Bronchial epithelial cell (primary cell): ENCODE measurements at regions not wholly inside any gene's neighbourhood (a gene's known extent, or its start where the extent isn't known, plus 50 kb on each side); places are given as distances from the start of the nearest gene placed in this dataset.
"Not testable (repeated sequence)": the region's sequence is repeated elsewhere in the genome, so short reads cannot be mapped to it uniquely, and the experiment has no call there.

Experiments
- DNase-seq: peaks from one replicate; pipeline ENCODE4 v3.0.0-alpha.2; 2010; ENCODE audit warnings: low read depth
- FAIRE-seq: peaks from 2 replicates; lab custom pipeline; 2011; peaks lifted over from hg19 to GRCh38; lab: Jason Lieb, UNC
- H3K27me3 ChIP-seq: 2 replicates; pipeline ENCODE4 v1.5.1; 2011; ENCODE audit warnings: low read length; ENCODE audit not compliant: control insufficient read depth, insufficient read depth
- H3K36me3 ChIP-seq: 2 replicates; pipeline ENCODE4 v1.5.1; 2011; ENCODE audit warnings: low read length; ENCODE audit not compliant: control insufficient read depth, insufficient read depth
- H3K4me3 ChIP-seq: 2 replicates; pipeline ENCODE4 v1.5.1; 2011; ENCODE audit warnings: mild to moderate bottlenecking, low read depth, low read length, control low read depth
- TF ChIP-seq, protein P1 (sequence below): IDR thresholded peaks from 2 replicates; pipeline ENCODE4 v1.5.1; 2011; ENCODE audit warnings: mild to moderate bottlenecking, moderate library complexity, low read length, control low read depth, inconsistent platforms; ENCODE audit not compliant: insufficient read depth, severe bottlenecking

DNA sequence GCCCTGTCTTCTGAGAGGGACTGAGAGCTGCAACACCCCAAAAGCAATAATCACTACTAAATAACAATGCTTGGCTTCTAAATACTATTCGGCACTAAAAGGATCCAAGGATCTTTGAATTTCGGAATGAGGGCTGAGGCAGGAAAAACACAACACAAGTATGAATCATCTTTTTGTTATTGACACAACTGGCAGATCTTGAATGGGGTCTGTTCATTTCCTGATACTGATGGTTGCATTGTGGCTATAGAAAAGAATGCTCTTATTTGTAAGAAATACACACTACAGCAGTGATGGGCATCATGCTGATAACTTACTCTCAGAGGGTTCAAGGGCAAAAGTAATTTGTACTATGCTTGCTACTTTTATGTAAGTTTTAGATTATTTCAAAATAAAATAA lies 149.2 kb upstream of the PLD5 start:
- Histone ChIP-seq H3K4me3 (no peak overlapping the region), H3K27me3 (no peaks in the 10 kb centered on the region), H3K36me3 (no peaks in the 10 kb centered on the region)
- FAIRE-seq (no peak), DNase-seq (no peak)
- TF ChIP-seq, protein P1, sequence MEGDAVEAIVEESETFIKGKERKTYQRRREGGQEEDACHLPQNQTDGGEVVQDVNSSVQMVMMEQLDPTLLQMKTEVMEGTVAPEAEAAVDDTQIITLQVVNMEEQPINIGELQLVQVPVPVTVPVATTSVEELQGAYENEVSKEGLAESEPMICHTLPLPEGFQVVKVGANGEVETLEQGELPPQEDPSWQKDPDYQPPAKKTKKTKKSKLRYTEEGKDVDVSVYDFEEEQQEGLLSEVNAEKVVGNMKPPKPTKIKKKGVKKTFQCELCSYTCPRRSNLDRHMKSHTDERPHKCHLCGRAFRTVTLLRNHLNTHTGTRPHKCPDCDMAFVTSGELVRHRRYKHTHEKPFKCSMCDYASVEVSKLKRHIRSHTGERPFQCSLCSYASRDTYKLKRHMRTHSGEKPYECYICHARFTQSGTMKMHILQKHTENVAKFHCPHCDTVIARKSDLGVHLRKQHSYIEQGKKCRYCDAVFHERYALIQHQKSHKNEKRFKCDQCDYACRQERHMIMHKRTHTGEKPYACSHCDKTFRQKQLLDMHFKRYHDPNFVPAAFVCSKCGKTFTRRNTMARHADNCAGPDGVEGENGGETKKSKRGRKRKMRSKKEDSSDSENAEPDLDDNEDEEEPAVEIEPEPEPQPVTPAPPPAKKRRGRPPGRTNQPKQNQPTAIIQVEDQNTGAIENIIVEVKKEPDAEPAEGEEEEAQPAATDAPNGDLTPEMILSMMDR: no peak

DNA sequence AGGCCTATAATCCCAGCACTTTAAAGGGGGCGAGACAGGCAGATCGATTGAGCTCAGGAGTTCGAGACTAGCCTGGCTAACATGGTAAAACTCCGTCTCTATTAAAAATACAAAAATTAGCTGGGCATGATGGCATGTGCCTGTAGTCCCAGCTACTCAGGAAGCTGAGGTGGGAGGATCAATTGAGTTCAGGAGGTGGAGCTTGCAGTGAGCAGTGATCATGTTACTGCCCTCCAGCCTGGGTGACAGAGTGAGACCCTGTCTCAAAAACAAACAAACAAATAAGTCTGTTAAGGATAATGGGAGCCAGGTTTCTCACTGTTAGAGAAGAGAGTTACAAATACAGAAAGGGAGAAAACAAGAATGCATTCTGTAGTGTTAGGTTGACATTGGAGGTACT lies 148.7 kb upstream of the PLD5 start:
- not testable (repeated sequence) for FAIRE-seq, DNase-seq, H3K4me3 ChIP-seq, H3K36me3 ChIP-seq, H3K27me3 ChIP-seq

DNA sequence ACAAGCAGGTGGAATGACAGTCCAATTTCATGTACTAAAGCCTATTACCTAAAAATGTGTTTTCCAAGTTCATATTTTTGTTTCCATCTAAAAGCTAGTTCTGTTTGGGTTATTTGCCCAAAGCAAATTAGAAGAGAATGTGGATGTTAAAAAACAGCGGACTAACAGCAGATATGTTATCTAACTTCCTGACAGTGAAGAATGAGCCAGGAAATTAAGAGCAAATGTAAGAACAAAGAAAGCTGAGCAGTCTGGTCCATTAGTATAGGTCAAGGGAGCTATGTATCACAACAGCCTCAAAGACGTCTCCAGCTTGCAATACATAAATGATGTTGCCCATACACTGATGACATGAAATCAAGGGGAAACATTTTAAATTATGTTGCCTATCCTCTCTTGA lies 145.5 kb upstream of the PLD5 start:
- H3K36me3 ChIP-seq: no peaks in the 10 kb centered on the region
- FAIRE-seq: no peak
- TF ChIP-seq, protein P1: no peak
- no peaks in the 10 kb centered on the region for H3K27me3 ChIP-seq
- DNase-seq: no peak
- no peak overlapping the region for H3K4me3 ChIP-seq

DNA sequence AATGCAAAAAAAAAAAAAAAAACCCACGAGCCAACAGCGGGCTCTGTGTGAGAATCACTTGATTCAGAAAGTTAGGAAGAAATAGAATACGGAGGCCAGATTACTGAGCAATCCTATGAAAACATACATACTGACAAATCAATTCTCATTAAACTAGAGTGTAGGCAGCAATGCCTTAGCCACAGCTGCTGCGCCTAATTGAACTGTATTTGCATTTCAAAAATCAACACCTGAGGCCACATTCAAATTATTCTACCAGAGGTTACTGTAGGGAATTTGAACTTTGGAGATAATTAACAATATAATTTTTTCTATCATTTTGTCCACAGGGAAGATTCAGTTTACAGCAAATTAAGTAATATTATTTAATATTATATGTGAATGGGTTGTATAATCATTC lies 138.4 kb upstream of the PLD5 start:
- no peak for DNase-seq
- FAIRE-seq: no peak
- H3K36me3 ChIP-seq: no peaks in the 10 kb centered on the region
- H3K4me3 ChIP-seq: no peak overlapping the region
- TF ChIP-seq, protein P1: no peak
- H3K27me3 ChIP-seq: no peaks in the 10 kb centered on the region

DNA sequence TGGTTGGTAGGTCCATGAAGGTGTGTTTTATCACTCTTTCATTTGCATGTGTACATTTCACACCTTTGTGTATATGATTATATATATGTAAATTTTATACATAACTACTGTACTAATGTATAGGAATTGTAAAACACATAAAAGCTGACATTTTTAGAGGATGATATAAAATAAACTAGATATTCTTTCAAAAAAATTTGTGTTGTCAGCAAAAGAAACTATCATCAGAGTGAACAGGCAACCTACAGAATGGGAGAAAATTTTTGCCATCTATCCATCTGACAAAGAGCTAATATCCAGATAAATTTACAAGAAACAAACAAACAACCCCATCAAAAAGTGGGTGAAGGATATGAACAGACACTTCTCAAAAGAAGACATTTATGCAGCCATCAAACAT lies 129.3 kb upstream of the PLD5 start:
- not testable (repeated sequence) for H3K36me3 ChIP-seq, DNase-seq, FAIRE-seq, H3K27me3 ChIP-seq, H3K4me3 ChIP-seq

DNA sequence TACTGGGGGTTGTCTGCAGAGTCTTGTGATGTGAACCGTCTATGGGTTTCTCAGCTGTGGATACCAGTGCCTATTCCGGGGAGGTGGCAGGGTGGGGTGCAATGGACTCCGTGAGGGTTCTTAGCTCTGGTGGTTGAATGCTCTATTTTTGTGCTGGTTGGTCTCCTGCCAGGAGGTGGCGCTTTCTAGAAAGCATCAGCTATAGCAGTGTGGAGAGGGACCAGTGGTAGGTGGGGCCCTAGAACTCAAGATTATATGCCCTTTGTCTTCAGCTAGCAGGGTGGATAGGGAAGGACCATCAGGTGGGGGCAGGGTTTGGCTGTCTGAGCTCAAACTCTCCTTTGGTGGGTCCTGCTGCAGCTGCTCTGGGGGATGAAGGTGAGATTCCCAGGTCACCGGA lies 127.3 kb upstream of the PLD5 start:
- no peak for DNase-seq
- Histone ChIP-seq H3K36me3 (no peaks in the 10 kb centered on the region), H3K27me3 (no peaks in the 10 kb centered on the region), H3K4me3 (no peak overlapping the region)
- TF ChIP-seq, protein P1: no peak
- FAIRE-seq: no peak

DNA sequence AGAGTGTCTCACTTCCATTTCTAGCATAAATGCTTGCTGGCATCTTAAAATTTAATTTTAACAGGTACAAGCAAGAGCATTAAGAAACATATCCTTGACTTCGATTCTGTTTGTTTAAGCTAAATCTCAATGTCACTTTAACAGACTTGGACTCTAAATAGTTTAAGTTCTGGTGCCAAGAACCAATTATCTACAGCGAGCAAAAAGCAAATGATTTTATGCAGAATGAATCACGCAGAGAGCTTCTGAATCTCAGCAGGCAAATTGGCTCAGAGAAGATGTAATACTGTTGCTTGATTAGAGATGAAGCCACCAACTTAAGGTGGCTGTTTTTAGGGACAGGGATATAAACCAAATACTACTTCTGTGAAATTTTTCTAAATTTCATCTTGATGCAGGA lies 117.0 kb upstream of the PLD5 start:
- Histone ChIP-seq H3K4me3 (no peak overlapping the region), H3K27me3 (no peaks in the 10 kb centered on the region), H3K36me3 (no peaks in the 10 kb centered on the region)
- TF ChIP-seq, protein P1: no peak
- FAIRE-seq (no peak), DNase-seq (no peak)
